ENCODE measurements at regions not wholly inside any gene's neighbourhood (a gene's known extent, or its start where the extent isn't known, plus 50 kb on each side); places are given as distances from the start of the nearest gene placed in this dataset.

GRCh38 chr6:6795393-6795792, 206.9 kb downstream of the LY86 start:
- no peak for TF ChIP-seq CTCF (IDR thresholded peaks at IDR 0.05)
- TF ChIP-seq POLR2A (IDR thresholded peaks at IDR 0.05), result no peak

Measured in heart left ventricle (tissue), 13 donors.